ENCODE measurements at regions not wholly inside any gene's neighbourhood (a gene's known extent, or its start where the extent isn't known, plus 50 kb on each side); places are given as distances from the start of the nearest gene placed in this dataset.

DNA sequence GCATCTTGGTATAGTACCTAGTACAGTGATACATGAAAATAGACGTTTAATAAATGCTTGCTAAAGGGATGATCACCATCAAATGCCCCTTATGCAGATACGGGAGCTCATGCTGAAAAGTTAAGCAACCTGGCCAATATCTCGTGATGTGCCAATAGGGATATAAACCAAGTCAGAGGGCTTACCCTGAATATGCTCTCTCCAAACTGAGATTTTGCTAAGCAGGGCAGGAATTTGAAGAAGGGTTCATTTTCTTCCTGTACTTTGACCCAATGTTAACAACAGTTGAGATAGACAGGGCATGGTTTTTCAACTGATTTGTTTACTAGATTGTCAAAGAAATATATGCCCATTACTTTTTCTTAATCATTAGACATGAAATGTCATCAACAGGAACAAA is 219.3 kb upstream of the PREP start:
- Histone ChIP-seq H3K27ac (ENCODE audit: low read depth, low read length) (no peak overlapping the region), H3K4me2 (ENCODE audit: low read length) (no peak overlapping the region), H3K79me2 (ENCODE audit: control insufficient read depth, low read length) (no peaks in the 10 kb centered on the region), H3K4me1 (ENCODE audit: control insufficient read depth, low read length) (no peaks in the 10 kb centered on the region), H3K36me3 (ENCODE audit: control insufficient read depth, low read length) (no peaks in the 10 kb centered on the region), H3K4me3 (ENCODE audit: low read length) (no peak overlapping the region), H3F3A (ENCODE audit: control insufficient read depth, insufficient read depth) (no peaks in the 10 kb centered on the region), H3K9me2 (replicated peaks; ENCODE audit: control insufficient read depth, low read length) (no peaks in the 10 kb centered on the region), H4K20me1 (ENCODE audit: control insufficient read depth, insufficient read depth, low read depth, low read length) (no peaks in the 10 kb centered on the region), H3K9me3 (ENCODE audit: control insufficient read depth, insufficient read depth, low read length) (no peaks in the 10 kb centered on the region), H3K27me3 (ENCODE audit: control insufficient read depth, low read length) (no peaks in the 10 kb centered on the region)
- TF ChIP-seq EZH2phosphoT487 (IDR thresholded peaks at IDR 0.05; ENCODE audit: borderline replicate concordance, low read length) (no peak), CTCF (IDR thresholded peaks at IDR 0.05; ENCODE audit: low read depth, low read length, poor library complexity, severe bottlenecking) (no peak)

GRCh38 chr6:105621564-105622175 is 218.8 kb upstream of the PREP start:
- Histone ChIP-seq H3F3A (ENCODE audit: control insufficient read depth, insufficient read depth) (no peaks in the 10 kb centered on the region), H3K27me3 (ENCODE audit: control insufficient read depth, low read length) (no peaks in the 10 kb centered on the region), H3K4me3 (ENCODE audit: low read length) (no peak overlapping the region), H3K4me2 (ENCODE audit: low read length) (no peak overlapping the region), H4K20me1 (ENCODE audit: control insufficient read depth, insufficient read depth, low read depth, low read length) (no peaks in the 10 kb centered on the region), H3K79me2 (ENCODE audit: control insufficient read depth, low read length) (no peaks in the 10 kb centered on the region), H3K4me1 (ENCODE audit: control insufficient read depth, low read length) (no peaks in the 10 kb centered on the region), H3K9me2 (replicated peaks; ENCODE audit: control insufficient read depth, low read length) (no peaks in the 10 kb centered on the region), H3K27ac (ENCODE audit: low read depth, low read length) (no peak overlapping the region), H3K36me3 (ENCODE audit: control insufficient read depth, low read length) (no peaks in the 10 kb centered on the region), H3K9me3 (ENCODE audit: control insufficient read depth, insufficient read depth, low read length) (no peaks in the 10 kb centered on the region)
- TF ChIP-seq CTCF (IDR thresholded peaks at IDR 0.05; ENCODE audit: low read depth, low read length, poor library complexity, severe bottlenecking) (no peak), EZH2phosphoT487 (IDR thresholded peaks at IDR 0.05; ENCODE audit: borderline replicate concordance, low read length) (no peak)

GRCh38 chr6:105620878-105621277 is 218.0 kb upstream of the PREP start:
- no peaks in the 10 kb centered on the region for H3K79me2 ChIP-seq (ENCODE audit: control insufficient read depth, low read length)
- no peaks in the 10 kb centered on the region for H3K27me3 ChIP-seq (ENCODE audit: control insufficient read depth, low read length)
- H3K9me3 ChIP-seq (ENCODE audit: control insufficient read depth, insufficient read depth, low read length), result no peaks in the 10 kb centered on the region
- no peaks in the 10 kb centered on the region for H3F3A ChIP-seq (ENCODE audit: control insufficient read depth, insufficient read depth)
- H4K20me1 ChIP-seq (ENCODE audit: control insufficient read depth, insufficient read depth, low read depth, low read length), result no peaks in the 10 kb centered on the region
- no peaks in the 10 kb centered on the region for H3K4me1 ChIP-seq (ENCODE audit: control insufficient read depth, low read length)
- no peaks in the 10 kb centered on the region for H3K36me3 ChIP-seq (ENCODE audit: control insufficient read depth, low read length)
- TF ChIP-seq EZH2phosphoT487 (IDR thresholded peaks at IDR 0.05; ENCODE audit: borderline replicate concordance, low read length) (no peak), CTCF (IDR thresholded peaks at IDR 0.05; ENCODE audit: low read depth, low read length, poor library complexity, severe bottlenecking) (no peak)
- no peak overlapping the region for H3K4me2 ChIP-seq (ENCODE audit: low read length)
- no peak overlapping the region for H3K27ac ChIP-seq (ENCODE audit: low read depth, low read length)
- H3K4me3 ChIP-seq (ENCODE audit: low read length), result no peak overlapping the region
- H3K9me2 ChIP-seq (replicated peaks; ENCODE audit: control insufficient read depth, low read length), result no peaks in the 10 kb centered on the region

All from DOHH2 (cell line).